ENCODE measurements at regions not wholly inside any gene's neighbourhood (a gene's known extent, or its start where the extent isn't known, plus 50 kb on each side); places are given as distances from the start of the nearest gene placed in this dataset.

DNA sequence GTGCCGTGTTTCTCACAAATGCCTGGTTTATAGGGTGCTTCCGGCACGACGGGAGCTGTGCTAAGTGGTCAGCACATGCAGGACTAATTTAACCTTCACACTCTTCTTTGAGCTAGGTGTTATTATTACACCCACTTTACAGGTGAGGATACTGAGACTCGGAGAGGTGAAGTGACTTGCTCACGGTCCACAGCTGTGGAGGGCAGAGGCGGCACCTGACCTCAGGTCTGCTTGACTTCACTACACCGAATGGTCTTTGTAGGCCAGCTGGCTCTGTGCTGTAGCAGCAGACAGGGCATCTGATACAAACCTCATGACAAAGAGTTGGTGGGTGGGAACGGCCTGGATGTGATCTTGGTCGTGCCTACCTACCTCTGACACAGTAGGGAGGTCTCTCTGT lies 102.0 kb upstream of the BOD1 start:
- Histone ChIP-seq H3K27ac (no peak overlapping the region), H3K4me3 (no peak overlapping the region), H3K4me1 (peaks cover 12% of the 10 kb centered on the region)

DNA sequence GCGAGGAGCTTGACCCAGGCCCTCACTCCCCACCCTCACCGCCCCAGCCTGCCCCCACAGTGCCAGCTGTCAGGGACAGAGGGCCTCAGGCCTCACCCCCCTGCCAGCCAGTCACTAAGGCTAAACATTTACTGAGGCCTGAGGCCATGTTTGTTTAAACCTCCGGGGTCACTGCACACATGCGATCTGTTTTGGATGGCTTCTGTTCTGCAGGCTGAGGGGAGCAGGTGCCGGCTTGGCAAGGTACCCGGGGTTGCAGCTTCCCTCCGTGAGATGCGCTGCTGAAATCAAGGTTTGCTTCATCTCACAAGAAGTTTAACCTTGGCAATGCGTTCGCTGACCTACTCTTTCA lies 103.3 kb upstream of the BOD1 start:
- no peaks in the 10 kb centered on the region for H3K9me3 ChIP-seq
- 11 to 24% methylated on average over 9 to 10 of the region's 10 CpGs for WGBS, 2 donors
- H3K4me3 ChIP-seq: no peak overlapping the region
- H3K27me3 ChIP-seq: no peaks in the 10 kb centered on the region
- peaks cover 12% of the 10 kb centered on the region for H3K4me1 ChIP-seq
- peak overlapping the region in 2 of 4 donors; percentile 45 to 56 for H3K27ac ChIP-seq
- intact Hi-C loops (cut with DNase I): no loop called here
- ATAC-seq: peak; percentile 57
- H3K36me3 ChIP-seq (replicated peaks in 1 of 2; ENCODE audit: insufficient read depth in 1 of 2, low read depth in 2 of 2): no peaks in the 10 kb centered on the region
- DNase-seq: peak; percentile 19 to 65 (median 62)
- no peak for TF ChIP-seq POLR2A (IDR thresholded peaks at IDR 0.05)
- TF ChIP-seq, protein P1, sequence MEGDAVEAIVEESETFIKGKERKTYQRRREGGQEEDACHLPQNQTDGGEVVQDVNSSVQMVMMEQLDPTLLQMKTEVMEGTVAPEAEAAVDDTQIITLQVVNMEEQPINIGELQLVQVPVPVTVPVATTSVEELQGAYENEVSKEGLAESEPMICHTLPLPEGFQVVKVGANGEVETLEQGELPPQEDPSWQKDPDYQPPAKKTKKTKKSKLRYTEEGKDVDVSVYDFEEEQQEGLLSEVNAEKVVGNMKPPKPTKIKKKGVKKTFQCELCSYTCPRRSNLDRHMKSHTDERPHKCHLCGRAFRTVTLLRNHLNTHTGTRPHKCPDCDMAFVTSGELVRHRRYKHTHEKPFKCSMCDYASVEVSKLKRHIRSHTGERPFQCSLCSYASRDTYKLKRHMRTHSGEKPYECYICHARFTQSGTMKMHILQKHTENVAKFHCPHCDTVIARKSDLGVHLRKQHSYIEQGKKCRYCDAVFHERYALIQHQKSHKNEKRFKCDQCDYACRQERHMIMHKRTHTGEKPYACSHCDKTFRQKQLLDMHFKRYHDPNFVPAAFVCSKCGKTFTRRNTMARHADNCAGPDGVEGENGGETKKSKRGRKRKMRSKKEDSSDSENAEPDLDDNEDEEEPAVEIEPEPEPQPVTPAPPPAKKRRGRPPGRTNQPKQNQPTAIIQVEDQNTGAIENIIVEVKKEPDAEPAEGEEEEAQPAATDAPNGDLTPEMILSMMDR (IDR thresholded peaks at IDR 0.05): no peak

More for the DNA sequence above, 102.0 kb upstream of the BOD1 start:
- ATAC-seq (no peak), DNase-seq (no peak)
- H3K27me3 ChIP-seq: no peaks in the 10 kb centered on the region
- no peak for TF ChIP-seq POLR2A (IDR thresholded peaks at IDR 0.05)
- TF ChIP-seq, protein P1 (IDR thresholded peaks at IDR 0.05): no peak
- H3K9me3 ChIP-seq: no peaks in the 10 kb centered on the region
- no peaks in the 10 kb centered on the region for H3K36me3 ChIP-seq (replicated peaks in 1 of 2; ENCODE audit: insufficient read depth in 1 of 2, low read depth in 2 of 2)
- intact Hi-C loops (cut with DNase I): no loop called here
- 92 to 96% methylated on average over 8 to 9 of the region's 10 CpGs for WGBS, 2 donors

DNA sequence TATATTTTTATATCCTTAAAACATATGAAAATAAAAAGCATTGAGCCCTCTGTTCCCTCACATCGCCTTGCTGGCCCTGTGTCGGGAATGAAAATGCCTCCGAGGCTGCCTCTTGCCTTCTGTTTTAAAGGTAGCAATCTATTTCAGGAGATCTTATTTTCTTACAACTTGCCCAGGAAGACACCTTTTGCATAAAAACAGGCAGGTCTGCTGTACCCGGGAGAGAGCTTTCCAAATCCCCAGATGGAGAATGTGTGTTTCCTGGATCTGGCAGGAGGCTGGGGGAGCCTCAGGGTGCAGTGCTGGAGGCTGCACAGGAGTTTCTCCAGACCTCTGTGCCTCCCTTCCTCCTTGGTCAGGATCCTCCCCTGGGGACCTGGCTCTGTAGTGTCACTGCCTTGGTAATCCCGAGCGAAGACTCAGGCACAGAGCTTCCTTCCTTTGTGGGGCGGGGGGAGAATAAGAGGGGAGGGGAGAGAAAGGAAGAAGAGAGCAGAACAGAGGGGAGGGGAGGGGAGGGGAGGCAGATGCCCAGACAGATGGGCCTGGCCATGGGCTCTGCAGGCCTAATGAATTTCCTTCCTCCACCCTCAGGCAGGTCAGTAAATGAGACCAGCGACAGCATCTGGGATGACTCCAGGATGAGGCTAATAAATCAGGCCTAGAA lies 104.0 kb upstream of the BOD1 start:
- no peaks in the 10 kb centered on the region for H3K27me3 ChIP-seq
- intact Hi-C loops (cut with DNase I): no loop called here
- H3K4me3 ChIP-seq: no peak overlapping the region
- no peak overlapping the region for H3K27ac ChIP-seq
- TF ChIP-seq, protein P1 (IDR thresholded peaks at IDR 0.05): no peak
- no peak for TF ChIP-seq POLR2A (IDR thresholded peaks at IDR 0.05)
- WGBS, 2 donors: 86 to 89% methylated on average over 7 to 8 of the region's 8 CpGs
- H3K9me3 ChIP-seq: no peaks in the 10 kb centered on the region
- DNase-seq (no peak), ATAC-seq (no peak)
- peaks cover 12% of the 10 kb centered on the region for H3K4me1 ChIP-seq
- no peaks in the 10 kb centered on the region for H3K36me3 ChIP-seq (replicated peaks in 1 of 2; ENCODE audit: insufficient read depth in 1 of 2, low read depth in 2 of 2)

DNA sequence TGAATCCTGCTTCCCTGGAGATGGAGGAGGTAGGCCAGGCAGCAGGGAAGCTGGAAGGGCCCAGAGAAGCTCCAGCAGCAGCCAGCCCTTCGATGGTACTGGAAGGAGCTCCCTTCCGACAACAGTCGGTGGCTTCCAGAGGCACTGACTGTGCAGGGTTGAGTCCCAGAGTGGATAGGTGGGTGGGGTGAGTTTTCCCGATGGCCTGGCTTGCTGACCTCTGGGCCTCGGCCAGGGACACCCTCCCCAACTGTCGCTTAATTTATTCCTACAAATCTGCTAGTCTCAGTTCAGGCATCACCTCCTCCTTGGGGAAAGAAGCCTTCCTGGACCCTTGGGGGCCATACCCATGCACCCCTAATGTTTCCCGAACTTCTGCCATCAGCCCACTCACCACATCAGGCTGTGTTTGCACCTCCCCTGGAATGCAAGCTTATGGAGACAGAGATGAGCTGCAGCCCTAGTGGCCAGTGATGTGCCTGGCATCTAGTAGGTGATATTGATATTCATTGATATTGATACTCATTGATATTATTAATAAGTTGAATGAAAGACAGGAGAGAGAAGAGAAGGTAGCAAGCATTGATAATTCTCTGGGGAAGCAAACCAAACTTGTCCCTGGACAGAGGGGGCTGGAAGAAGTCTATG lies 104.6 kb upstream of the BOD1 start:
- intact Hi-C loops (cut with DNase I): no loop called here
- Histone ChIP-seq H3K4me3 (no peak overlapping the region), H3K9me3 (no peaks in the 10 kb centered on the region), H3K36me3 (replicated peaks in 1 of 2; ENCODE audit: insufficient read depth in 1 of 2, low read depth in 2 of 2) (no peaks in the 10 kb centered on the region), H3K27me3 (no peaks in the 10 kb centered on the region), H3K27ac (peak overlapping the region in 1 of 4 donors; percentile 38), H3K4me1 (peaks cover 12% of the 10 kb centered on the region)
- ATAC-seq: no peak
- no peak for TF ChIP-seq POLR2A (IDR thresholded peaks at IDR 0.05)
- TF ChIP-seq, protein P1 (IDR thresholded peaks at IDR 0.05): no peak
- no peak for DNase-seq
- WGBS, 2 donors: 84 to 85% methylated on average over 6 to 7 of the region's 7 CpGs

All from body of pancreas (tissue), 4 donors.